Left ventricle myocardium inferior (tissue), 1 donor: ENCODE measurements at regions not wholly inside any gene's neighbourhood (a gene's known extent, or its start where the extent isn't known, plus 50 kb on each side); places are given as distances from the start of the nearest gene placed in this dataset.
A peak's percentile ranks its signal among the peaks of the same experiment; 100 is the strongest.

ENCODE experiments used
- DNase-seq: peaks from one replicate; pipeline ENCODE4 v3.0.0-alpha.2; 2020
- H3K27ac ChIP-seq: fragments of 200-600 bp; replicated peaks from 2 replicates; pipeline ENCODE4 v1.8.0; 2021
- H3K27me3 ChIP-seq: fragments of 200-600 bp; 2 replicates; pipeline ENCODE4 v1.8.0; 2021; ENCODE audit warnings: low read depth
- H3K36me3 ChIP-seq: fragments of 200-600 bp; 2 replicates; pipeline ENCODE4 v1.8.0; 2021
- H3K4me1 ChIP-seq: fragments of 200-600 bp; 2 replicates; pipeline ENCODE4 v1.8.0; 2021
- H3K4me3 ChIP-seq: fragments of 200-600 bp; 2 replicates; pipeline ENCODE4 v1.8.0; 2021; ENCODE audit warnings: mild to moderate bottlenecking, moderate library complexity
- H3K9me3 ChIP-seq: fragments of 200-600 bp; replicated peaks from 2 replicates; pipeline ENCODE4 v1.8.0; 2021
- CTCF ChIP-seq: fragments of 200-600 bp; IDR thresholded peaks from 2 replicates; pipeline ENCODE4 v1.8.0; 2021; ENCODE audit warnings: antibody characterized with exemption, mild to moderate bottlenecking, borderline replicate concordance
- intact Hi-C: fragments of 100-400 bp; cut with micrococcal nuclease; formaldehyde crosslinking; loops from one replicate; pipeline ENCODE4 v1.11.0; 2022
- donor health status: DM: no; HTN: yes; CAD: no; lungs with severe emphysema.

GRCh38 chr2:172333235-172333977 is 94.0 kb upstream of the ITGA6 start:
- no peak for DNase-seq

GRCh38 chr2:172333978-172334330 is 93.4 kb upstream of the ITGA6 start:
- H3K36me3 ChIP-seq = no peaks in the 10 kb centered on the region
- no peak for TF ChIP-seq CTCF
- intact Hi-C loops = no loop called here

More at GRCh38 chr2:172333235-172333977, 94.0 kb upstream of the ITGA6 start:
- TF ChIP-seq CTCF = no peak
- no peak overlapping the region for H3K27ac ChIP-seq
- H3K9me3 ChIP-seq = no peaks in the 10 kb centered on the region
- H3K36me3 ChIP-seq = no peaks in the 10 kb centered on the region
- H3K4me1 ChIP-seq = peaks cover 23% of the 10 kb centered on the region
- intact Hi-C loops = no loop called here
- H3K4me3 ChIP-seq = no peak overlapping the region
- no peaks in the 10 kb centered on the region for H3K27me3 ChIP-seq

GRCh38 chr2:172334988-172335387 is 92.4 kb upstream of the ITGA6 start:
- no peaks in the 10 kb centered on the region for H3K36me3 ChIP-seq
- no peak for TF ChIP-seq CTCF
- H3K9me3 ChIP-seq = no peaks in the 10 kb centered on the region
- H3K27me3 ChIP-seq = no peaks in the 10 kb centered on the region
- H3K4me3 ChIP-seq = no peak overlapping the region
- no peak overlapping the region for H3K27ac ChIP-seq
- DNase-seq = no peak
- peaks cover 22% of the 10 kb centered on the region for H3K4me1 ChIP-seq
- intact Hi-C loops = no loop called here

More at GRCh38 chr2:172333978-172334330, 93.4 kb upstream of the ITGA6 start:
- H3K4me3 ChIP-seq = no peak overlapping the region
- no peak for DNase-seq
- H3K27me3 ChIP-seq = no peaks in the 10 kb centered on the region
- no peaks in the 10 kb centered on the region for H3K9me3 ChIP-seq
- H3K27ac ChIP-seq = no peak overlapping the region
- H3K4me1 ChIP-seq = peaks cover 21% of the 10 kb centered on the region

GRCh38 chr2:172335736-172336135 is 91.7 kb upstream of the ITGA6 start:
- TF ChIP-seq CTCF = no peak
- Histone ChIP-seq H3K9me3 (no peaks in the 10 kb centered on the region), H3K4me1 (peaks cover 23% of the 10 kb centered on the region), H3K36me3 (no peaks in the 10 kb centered on the region), H3K27ac (peak overlapping the region; percentile 32), H3K27me3 (no peaks in the 10 kb centered on the region), H3K4me3 (no peak overlapping the region)
- DNase-seq = no peak
- intact Hi-C loops = no loop called here

GRCh38 chr2:172336681-172337080 is 90.7 kb upstream of the ITGA6 start:
- H3K4me3 ChIP-seq = no peak overlapping the region
- TF ChIP-seq CTCF = no peak
- intact Hi-C loops = no loop called here
- H3K4me1 ChIP-seq = peaks cover 32% of the 10 kb centered on the region
- H3K9me3 ChIP-seq = no peaks in the 10 kb centered on the region
- H3K27me3 ChIP-seq = no peaks in the 10 kb centered on the region
- no peaks in the 10 kb centered on the region for H3K36me3 ChIP-seq
- DNase-seq = no peak
- no peak overlapping the region for H3K27ac ChIP-seq
